Kidney (tissue), 13 donors: ENCODE measurements at regions not wholly inside any gene's neighbourhood (a gene's known extent, or its start where the extent isn't known, plus 50 kb on each side); places are given as distances from the start of the nearest gene placed in this dataset.

ENCODE experiments used
- DNase-seq, 5 donors: peaks; one replicate each; pipeline ENCODE4 v3.0.0-alpha.2; 2013 to 2020
- FAIRE-seq: peaks from 2 replicates; lab custom pipeline; 2012; peaks lifted over from hg19 to GRCh38; lab: Jason Lieb, UNC
- H3K27ac ChIP-seq, 2 donors: one replicate each; pipeline ENCODE4 v1.7.0; 2013; ENCODE audit warnings: low read depth in 2 of 2, low read length in 2 of 2, inconsistent platforms in 1 of 2
- H3K27me3 ChIP-seq: one replicate; pipeline ENCODE4 v1.7.1; 2013; ENCODE audit warnings: low read length, inconsistent platforms; ENCODE audit not compliant: control insufficient read depth, insufficient read depth
- H3K36me3 ChIP-seq, 3 donors: one replicate each; pipeline versions ENCODE4 v1.7.0 to v1.7.1; 2013; ENCODE audit warnings: low read length in 3 of 3, control low read depth in 1 of 3, inconsistent platforms in 1 of 3; ENCODE audit not compliant: insufficient read depth in 3 of 3, control insufficient read depth in 2 of 3
- H3K4me1 ChIP-seq, 3 donors: one replicate each; pipeline versions ENCODE4 v1.7.0 to v1.7.1; 2013; ENCODE audit warnings: low read length in 3 of 3, inconsistent platforms in 1 of 3, low read depth in 1 of 3; ENCODE audit not compliant: control insufficient read depth in 2 of 3, insufficient read depth in 2 of 3
- H3K4me3 ChIP-seq, 3 donors: one replicate each; pipeline versions ENCODE4 v1.7.0 to v1.8.1; 2013; ENCODE audit warnings: low read length in 3 of 3, control low read depth in 1 of 3, inconsistent platforms in 1 of 3
- H3K9ac ChIP-seq, 3 donors: one replicate each; pipeline versions ENCODE4 v1.7.0 to v1.7.1; 2013; ENCODE audit warnings: low read length in 3 of 3, control low read depth in 1 of 3, inconsistent platforms in 1 of 3
- H3K9me3 ChIP-seq, 3 donors: one replicate each; pipeline versions ENCODE4 v1.7.0 to v1.7.1; 2013; ENCODE audit warnings: low read length in 3 of 3, control low read depth in 1 of 3, inconsistent platforms in 1 of 3; ENCODE audit not compliant: control insufficient read depth in 2 of 3, insufficient read depth in 1 of 3
- intact Hi-C: fragments of 100-400 bp; cut with DNase I; formaldehyde crosslinking; loops from one replicate; pipeline ENCODE4 v1.11.1; 2022
- TF ChIP-seq, protein P1 (sequence below): IDR thresholded peaks from 3 replicates; pipeline ENCODE4 v1.5.1; 2012; ENCODE audit warnings: mild to moderate bottlenecking, moderate library complexity, borderline replicate concordance; ENCODE audit not compliant: insufficient read depth; ENCODE audit errors: extremely low read depth
- donor health status: control.
- donor health status: control.
- donor health status: control.
- donor health status: control.
- donor health status: control.
- donor health status: DM: yes; HTN: yes; CAD: no.
- donor health status: Normal renal cell carcinoma (clear cell type).

- Histone ChIP-seq H3K27ac (no peak overlapping the region), H3K27me3 (no peaks in the 10 kb centered on the region), H3K4me1 (no peaks in the 10 kb centered on the region), H3K4me3 (no peak overlapping the region), H3K36me3 (no peaks in the 10 kb centered on the region), H3K9ac (no peak overlapping the region), H3K9me3 (no peaks in the 10 kb centered on the region)
- DNase-seq (no peak), FAIRE-seq (no peak)
- TF ChIP-seq, protein P1, sequence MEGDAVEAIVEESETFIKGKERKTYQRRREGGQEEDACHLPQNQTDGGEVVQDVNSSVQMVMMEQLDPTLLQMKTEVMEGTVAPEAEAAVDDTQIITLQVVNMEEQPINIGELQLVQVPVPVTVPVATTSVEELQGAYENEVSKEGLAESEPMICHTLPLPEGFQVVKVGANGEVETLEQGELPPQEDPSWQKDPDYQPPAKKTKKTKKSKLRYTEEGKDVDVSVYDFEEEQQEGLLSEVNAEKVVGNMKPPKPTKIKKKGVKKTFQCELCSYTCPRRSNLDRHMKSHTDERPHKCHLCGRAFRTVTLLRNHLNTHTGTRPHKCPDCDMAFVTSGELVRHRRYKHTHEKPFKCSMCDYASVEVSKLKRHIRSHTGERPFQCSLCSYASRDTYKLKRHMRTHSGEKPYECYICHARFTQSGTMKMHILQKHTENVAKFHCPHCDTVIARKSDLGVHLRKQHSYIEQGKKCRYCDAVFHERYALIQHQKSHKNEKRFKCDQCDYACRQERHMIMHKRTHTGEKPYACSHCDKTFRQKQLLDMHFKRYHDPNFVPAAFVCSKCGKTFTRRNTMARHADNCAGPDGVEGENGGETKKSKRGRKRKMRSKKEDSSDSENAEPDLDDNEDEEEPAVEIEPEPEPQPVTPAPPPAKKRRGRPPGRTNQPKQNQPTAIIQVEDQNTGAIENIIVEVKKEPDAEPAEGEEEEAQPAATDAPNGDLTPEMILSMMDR: no peak
- intact Hi-C loops: no loop called here
Measured at GRCh38 chr13:34730961-34731360, 211.1 kb upstream of the NBEA start.

DNA sequence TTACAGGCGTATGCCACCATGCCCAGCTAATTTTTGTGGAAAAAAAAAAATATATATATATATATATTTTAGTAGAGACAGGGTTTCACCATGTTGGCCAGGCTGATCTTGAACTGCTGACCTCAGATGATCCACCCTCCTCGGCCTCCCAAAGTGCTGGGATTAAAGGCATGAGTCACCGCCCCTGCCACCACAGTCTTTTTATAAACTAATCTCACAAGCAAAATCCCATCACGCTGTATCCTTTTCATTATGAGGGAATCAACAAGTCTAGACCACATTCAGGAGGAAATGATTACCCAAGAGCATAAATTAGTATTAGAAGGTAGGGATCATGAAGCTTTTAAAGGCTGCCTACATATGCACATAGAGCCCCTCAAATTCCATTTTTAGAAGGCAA is 210.6 kb upstream of the NBEA start:
- Histone ChIP-seq H3K27me3 (no peaks in the 10 kb centered on the region), H3K36me3 (no peaks in the 10 kb centered on the region), H3K27ac (no peak overlapping the region), H3K9ac (no peak overlapping the region), H3K9me3 (no peaks in the 10 kb centered on the region), H3K4me3 (no peak overlapping the region), H3K4me1 (no peaks in the 10 kb centered on the region)
- intact Hi-C loops: no loop called here
- TF ChIP-seq, protein P1: no peak
- DNase-seq (no peak), FAIRE-seq (no peak)

DNA sequence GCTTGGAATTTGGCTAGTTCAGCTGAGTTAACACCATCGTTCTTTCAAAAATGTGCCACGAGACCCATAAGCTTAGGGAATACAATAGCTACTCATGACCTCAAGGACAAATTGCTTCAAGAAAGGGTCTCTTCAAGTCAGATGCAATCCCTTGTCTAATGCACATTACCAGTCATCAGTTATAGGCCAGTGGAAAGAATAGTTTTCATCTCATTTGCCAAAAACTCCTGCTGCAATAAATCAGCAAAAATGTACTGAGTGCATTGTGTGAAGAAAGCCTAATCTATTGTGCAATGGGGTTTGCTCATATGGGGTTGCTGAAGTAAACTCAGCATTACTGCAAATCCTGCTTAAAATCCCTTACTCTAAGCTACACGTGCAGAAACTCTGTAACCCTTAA is 208.3 kb upstream of the NBEA start:
- Histone ChIP-seq H3K36me3 (no peaks in the 10 kb centered on the region), H3K4me1 (peaks cover 0 to 4% (median 0%) of the 10 kb centered on the region in 3 donors), H3K9ac (no peak overlapping the region), H3K27ac (no peak overlapping the region), H3K4me3 (no peak overlapping the region), H3K27me3 (no peaks in the 10 kb centered on the region), H3K9me3 (no peaks in the 10 kb centered on the region)
- TF ChIP-seq, protein P1: no peak
- no peak for FAIRE-seq
- no peak for DNase-seq
- intact Hi-C loops: no loop called here

DNA sequence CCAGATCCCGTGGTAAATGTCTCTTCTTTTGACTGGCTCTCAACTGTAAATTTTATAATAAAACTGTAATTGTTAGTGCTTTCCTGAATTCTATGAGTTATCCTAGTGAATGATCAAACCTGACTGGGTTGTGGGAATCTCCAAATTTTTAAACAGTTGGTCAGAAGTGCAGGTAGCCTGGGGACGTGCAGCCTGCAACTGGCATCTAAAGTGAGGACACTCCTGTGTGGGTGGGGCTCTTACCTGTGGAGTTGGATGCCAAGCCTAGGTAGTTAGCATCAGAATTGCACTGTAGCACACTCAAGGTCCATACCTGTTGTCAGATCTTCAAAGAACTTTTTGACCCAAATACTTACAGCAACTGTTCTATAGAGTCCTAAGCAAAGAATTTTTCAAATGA is 207.1 kb upstream of the NBEA start:
- DNase-seq: no peak
- no peaks in the 10 kb centered on the region for H3K36me3 ChIP-seq
- no peak overlapping the region for H3K4me3 ChIP-seq
- peaks cover 0 to 4% (median 0%) of the 10 kb centered on the region in 3 donors for H3K4me1 ChIP-seq
- TF ChIP-seq, protein P1: no peak
- no peaks in the 10 kb centered on the region for H3K27me3 ChIP-seq
- H3K27ac ChIP-seq: no peak overlapping the region
- no peak overlapping the region for H3K9ac ChIP-seq
- FAIRE-seq: no peak
- intact Hi-C loops: no loop called here
- no peaks in the 10 kb centered on the region for H3K9me3 ChIP-seq
